Kidney epithelial cell (primary cell): ENCODE measurements at regions not wholly inside any gene's neighbourhood (a gene's known extent, or its start where the extent isn't known, plus 50 kb on each side); places are given as distances from the start of the nearest gene placed in this dataset.

Source experiments
- DNase-seq: peaks from one replicate; pipeline ENCODE4 v3.0.0-alpha.2; 2010; ENCODE audit warnings: low read depth
- H3K27me3 ChIP-seq: 2 replicates; pipeline ENCODE4 v1.6.0; 2011; ENCODE audit warnings: low read length; ENCODE audit not compliant: control insufficient read depth, insufficient read depth
- H3K36me3 ChIP-seq: 2 replicates; pipeline ENCODE4 v1.5.1; 2011; ENCODE audit warnings: low read length; ENCODE audit not compliant: control insufficient read depth, insufficient read depth
- H3K4me3 ChIP-seq: 2 replicates; pipeline ENCODE4 v1.5.1; 2011; ENCODE audit warnings: low read depth, mild to moderate bottlenecking, control low read depth, low read length
- TF ChIP-seq, protein P1 (sequence below): IDR thresholded peaks from 2 replicates; pipeline ENCODE4 v1.5.1; 2011; ENCODE audit warnings: mild to moderate bottlenecking, moderate library complexity, low read length, control low read depth, inconsistent platforms; ENCODE audit not compliant: insufficient read depth, poor library complexity, severe bottlenecking

DNA sequence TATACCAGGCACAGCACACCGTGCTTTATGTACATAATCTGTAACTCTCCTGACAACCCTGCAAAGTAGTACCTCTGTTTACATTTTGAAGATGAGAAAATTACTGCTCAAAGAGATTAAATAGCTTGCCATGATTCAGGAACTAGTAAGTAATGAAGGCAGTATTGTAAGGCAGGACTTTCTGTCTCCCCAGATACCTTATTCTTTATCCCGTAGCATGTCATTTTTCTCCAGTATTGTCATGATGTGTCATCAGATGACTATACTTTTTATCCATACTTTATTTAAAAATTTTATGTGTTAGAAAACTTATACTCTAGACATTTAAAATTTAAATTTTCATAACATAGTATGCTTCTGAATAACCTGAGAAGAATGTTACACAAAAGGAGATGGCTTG, 188.3 kb upstream of the NUDT6 start:
- Histone ChIP-seq H3K36me3 (no peaks in the 10 kb centered on the region), H3K4me3 (no peak overlapping the region), H3K27me3 (no peaks in the 10 kb centered on the region)
- TF ChIP-seq, protein P1, sequence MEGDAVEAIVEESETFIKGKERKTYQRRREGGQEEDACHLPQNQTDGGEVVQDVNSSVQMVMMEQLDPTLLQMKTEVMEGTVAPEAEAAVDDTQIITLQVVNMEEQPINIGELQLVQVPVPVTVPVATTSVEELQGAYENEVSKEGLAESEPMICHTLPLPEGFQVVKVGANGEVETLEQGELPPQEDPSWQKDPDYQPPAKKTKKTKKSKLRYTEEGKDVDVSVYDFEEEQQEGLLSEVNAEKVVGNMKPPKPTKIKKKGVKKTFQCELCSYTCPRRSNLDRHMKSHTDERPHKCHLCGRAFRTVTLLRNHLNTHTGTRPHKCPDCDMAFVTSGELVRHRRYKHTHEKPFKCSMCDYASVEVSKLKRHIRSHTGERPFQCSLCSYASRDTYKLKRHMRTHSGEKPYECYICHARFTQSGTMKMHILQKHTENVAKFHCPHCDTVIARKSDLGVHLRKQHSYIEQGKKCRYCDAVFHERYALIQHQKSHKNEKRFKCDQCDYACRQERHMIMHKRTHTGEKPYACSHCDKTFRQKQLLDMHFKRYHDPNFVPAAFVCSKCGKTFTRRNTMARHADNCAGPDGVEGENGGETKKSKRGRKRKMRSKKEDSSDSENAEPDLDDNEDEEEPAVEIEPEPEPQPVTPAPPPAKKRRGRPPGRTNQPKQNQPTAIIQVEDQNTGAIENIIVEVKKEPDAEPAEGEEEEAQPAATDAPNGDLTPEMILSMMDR: no peak
- no peak for DNase-seq

DNA sequence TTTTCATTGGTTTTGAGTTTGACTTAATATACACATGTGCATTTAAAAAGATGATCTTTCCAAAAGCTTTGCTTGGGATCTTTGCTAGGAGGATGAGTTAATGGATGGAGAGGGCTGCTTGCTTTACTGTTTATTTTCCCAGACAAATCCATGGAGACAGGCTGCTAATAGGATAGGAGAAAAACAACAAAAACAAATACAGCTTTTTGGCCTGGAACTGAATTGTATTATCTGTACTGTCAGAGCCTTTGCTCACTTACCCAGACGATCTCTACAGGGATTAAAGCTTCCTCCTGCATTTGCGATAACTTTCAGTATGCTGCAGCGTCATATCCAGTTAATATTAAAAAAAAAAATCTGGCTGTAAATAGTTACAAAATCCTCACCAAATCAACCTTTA, 190.8 kb upstream of the NUDT6 start:
- no peaks in the 10 kb centered on the region for H3K36me3 ChIP-seq
- no peaks in the 10 kb centered on the region for H3K27me3 ChIP-seq
- no peak for DNase-seq
- TF ChIP-seq, protein P1: no peak
- H3K4me3 ChIP-seq: no peak overlapping the region

DNA sequence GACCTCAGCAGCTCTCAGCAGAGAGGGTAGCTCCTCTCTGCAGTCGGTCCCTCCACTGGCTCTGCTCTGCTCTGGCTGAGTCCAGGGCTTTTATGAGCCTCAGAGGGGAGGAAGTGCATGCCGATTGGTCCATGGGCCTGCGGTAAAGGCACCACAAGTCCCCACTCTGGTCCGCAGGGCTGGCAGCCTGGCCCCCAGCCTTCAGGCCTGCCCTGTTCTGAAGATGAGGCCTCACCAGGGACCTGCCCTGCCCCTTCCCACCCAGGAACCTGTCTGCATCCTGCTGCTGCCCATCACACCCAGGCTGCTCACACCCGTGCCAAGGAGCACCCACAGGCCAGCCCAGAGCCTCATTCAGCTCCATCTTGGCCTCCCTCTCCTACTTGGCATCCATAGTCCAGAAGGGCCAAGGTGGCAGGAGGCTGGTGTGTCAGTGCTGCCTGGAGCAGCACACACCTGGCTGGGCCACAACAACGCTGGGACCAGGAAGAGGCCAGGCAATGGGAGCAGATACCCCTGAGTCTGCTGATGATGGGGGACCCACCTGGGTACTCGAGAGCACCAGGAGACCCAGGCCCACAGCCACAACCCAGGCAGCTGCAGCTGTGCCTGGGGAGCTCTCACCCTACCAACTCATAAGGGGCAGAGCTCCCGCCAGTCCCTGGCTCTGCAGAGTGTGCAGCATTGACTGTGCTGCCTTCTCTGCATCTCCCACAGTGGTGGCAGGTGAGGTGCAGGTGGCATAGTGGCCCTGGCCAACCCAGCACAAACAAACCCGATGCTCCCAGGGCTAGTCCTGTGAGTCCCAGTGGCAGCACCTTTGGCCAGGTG, 191.9 kb upstream of the NUDT6 start:
- Histone ChIP-seq H3K4me3 (no peak overlapping the region), H3K27me3 (no peaks in the 10 kb centered on the region), H3K36me3 (no peaks in the 10 kb centered on the region)
- no peak for DNase-seq
- TF ChIP-seq, protein P1: no peak

DNA sequence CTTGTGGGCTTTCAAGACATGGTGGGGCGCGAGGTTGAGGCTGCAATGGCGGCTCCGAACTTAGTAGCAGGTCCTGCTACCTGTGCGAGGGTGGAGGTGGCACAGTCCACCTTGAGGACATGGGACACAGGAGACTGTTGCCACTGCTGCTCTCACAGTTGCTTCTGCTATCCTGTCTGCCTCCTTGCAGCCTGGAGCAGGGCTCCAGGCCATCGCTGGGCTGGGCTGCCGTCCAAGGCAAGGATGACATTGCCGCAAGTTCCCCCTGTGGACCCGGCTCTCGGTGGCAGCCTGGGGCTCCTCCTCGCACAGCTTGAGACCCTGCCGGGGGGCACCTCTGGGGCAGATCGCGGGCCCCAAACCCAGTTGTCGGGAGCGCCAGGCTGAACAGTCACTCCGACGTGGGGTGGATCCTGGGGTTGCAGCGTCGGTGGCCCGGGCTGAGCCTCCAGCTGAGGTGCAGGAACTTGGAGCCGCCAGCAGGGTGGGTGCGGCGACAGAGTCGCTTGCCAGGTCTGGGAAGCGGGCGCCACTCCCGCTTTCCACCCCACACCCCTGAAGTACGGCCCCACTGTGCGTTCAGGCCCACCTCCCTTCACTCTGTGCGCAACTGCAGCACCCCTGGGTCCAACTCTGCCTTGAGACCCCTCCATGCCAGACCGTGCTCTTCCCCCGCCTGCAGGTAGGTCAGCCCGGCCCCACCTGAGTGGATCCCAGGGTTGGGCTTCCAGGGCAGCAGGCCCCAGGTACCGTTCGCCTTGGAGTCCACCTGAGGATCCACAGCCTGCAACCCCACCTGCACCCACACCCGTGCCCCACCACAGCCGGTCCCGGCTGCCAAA, 192.7 kb upstream of the NUDT6 start:
- Histone ChIP-seq H3K27me3 (no peaks in the 10 kb centered on the region), H3K36me3 (no peaks in the 10 kb centered on the region), H3K4me3 (no peak overlapping the region)
- DNase-seq: no peak
- TF ChIP-seq, protein P1: no peak

DNA sequence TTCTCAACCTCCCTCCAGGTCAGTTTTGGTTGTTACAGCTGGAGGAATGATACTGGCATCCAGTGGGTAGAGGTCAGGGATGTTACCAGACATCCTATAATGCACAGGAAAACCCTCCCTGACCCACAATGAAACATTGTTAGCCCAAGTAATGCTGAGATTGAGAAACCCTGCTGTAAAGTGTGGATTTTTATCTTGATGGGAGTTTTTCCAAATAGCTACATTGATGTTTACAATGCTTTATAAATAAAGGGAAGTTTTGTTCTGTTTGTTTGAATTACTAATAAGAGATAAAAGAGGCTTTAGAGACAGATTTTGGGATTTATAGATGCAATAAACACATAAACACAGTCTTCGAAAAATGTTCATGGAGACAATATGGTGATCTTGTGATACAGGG, 194.0 kb upstream of the NUDT6 start:
- Histone ChIP-seq H3K27me3 (no peaks in the 10 kb centered on the region), H3K4me3 (no peak overlapping the region), H3K36me3 (no peaks in the 10 kb centered on the region)
- TF ChIP-seq, protein P1: no peak
- DNase-seq: no peak
